ENCODE measurements at regions not wholly inside any gene's neighbourhood (a gene's known extent, or its start where the extent isn't known, plus 50 kb on each side); places are given as distances from the start of the nearest gene placed in this dataset.

DNA sequence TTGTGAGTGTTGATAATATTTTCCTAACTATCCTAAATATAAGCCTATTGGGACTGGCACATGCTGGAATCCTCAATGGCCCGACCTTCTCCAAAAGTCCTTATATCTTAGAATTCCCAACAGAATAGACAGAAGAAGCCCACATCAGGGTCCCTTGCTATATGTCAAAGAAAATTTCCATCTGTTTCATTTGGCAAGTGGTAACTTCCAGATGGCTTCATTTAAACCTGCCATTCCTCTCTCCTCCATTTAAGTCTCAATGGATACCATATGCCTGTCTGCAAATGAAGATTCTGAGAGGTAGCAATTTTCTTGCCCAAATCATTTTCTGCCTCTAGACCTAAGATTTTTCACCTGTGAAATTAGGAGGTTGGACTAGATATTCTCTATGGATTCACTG lies 73.1 kb upstream of the KCNA4 start:
- DNase-seq (ENCODE audit: low spot score) = no peak

DNA sequence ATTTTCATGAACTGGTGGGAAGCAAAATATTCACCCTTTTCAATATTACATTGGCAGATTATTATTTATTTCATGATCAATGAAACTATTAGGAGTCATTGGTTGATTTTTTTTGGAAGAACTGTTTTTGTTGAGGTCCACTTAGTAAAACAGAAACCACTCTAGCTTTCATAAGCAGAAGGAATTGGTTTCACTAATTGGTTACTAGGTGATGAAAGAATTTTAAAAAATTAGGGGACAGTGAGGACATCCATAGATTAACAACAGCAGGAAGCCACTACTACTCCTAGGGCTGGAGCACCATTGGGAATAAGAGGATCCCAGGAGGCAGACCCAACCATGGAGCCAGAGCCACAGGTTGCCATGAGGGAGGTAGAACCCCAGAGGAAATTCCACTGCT lies 74.4 kb upstream of the KCNA4 start:
- no peak for DNase-seq (ENCODE audit: low spot score)

DNA sequence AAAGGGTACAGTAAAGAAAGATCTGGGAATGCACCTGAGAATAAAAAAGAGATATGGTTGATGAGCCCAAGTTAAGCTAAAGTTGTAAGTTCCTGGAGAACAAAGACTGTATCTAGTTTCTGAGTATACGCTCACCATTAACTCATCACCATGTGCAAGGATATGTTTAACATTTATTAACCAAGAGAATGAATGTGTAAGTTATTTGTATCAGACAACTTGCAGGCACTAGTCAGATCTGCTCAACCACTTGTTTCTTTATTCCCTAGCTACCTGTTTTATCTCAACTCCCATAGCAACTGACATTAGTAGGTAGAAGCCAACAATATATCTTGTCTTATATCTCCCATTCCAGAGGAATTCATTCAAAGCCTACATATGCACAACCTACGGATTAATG lies 74.9 kb upstream of the KCNA4 start:
- DNase-seq (ENCODE audit: low spot score) = no peak

DNA sequence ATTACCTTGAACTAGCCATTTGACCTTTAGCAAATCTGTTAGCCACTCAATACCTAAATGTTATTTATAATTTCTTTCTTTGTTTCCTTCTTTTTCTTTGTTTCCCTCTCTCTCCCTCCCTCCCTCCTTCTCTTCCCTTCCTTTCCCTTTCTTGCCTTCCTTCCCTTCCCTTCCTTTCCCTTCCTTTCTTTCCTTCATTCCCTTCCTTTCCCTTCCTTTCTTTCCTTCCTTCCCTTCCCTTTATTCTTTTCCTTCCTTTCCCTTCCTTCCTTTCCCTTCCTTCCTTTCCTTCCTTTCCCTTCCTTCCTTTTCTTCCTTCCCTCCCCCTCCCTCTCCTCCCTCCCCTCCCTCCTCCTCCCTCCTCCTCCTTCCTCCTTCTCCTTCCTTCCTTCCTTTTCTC lies 75.7 kb upstream of the KCNA4 start:
- no peak for DNase-seq (ENCODE audit: low spot score)

DNA sequence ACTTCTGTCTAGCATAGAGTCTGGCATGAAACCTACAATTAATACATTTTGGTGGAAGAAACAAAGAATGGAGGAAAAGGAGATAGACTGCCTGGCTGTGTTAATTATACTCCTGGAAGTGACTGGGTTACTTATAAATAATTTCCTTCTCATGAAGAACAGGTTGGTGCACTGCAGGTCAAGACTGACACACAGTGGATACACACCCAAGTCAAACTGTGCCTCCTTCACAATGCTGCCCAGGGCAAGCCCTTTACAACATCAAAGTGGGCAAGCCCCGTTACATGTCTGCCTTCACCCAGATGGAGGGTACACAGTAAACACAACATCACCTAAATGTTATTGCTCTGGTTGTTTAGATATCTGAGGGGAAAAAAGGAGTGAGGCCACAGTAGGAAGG lies 83.7 kb upstream of the KCNA4 start:
- DNase-seq (ENCODE audit: low spot score) = no peak

DNA sequence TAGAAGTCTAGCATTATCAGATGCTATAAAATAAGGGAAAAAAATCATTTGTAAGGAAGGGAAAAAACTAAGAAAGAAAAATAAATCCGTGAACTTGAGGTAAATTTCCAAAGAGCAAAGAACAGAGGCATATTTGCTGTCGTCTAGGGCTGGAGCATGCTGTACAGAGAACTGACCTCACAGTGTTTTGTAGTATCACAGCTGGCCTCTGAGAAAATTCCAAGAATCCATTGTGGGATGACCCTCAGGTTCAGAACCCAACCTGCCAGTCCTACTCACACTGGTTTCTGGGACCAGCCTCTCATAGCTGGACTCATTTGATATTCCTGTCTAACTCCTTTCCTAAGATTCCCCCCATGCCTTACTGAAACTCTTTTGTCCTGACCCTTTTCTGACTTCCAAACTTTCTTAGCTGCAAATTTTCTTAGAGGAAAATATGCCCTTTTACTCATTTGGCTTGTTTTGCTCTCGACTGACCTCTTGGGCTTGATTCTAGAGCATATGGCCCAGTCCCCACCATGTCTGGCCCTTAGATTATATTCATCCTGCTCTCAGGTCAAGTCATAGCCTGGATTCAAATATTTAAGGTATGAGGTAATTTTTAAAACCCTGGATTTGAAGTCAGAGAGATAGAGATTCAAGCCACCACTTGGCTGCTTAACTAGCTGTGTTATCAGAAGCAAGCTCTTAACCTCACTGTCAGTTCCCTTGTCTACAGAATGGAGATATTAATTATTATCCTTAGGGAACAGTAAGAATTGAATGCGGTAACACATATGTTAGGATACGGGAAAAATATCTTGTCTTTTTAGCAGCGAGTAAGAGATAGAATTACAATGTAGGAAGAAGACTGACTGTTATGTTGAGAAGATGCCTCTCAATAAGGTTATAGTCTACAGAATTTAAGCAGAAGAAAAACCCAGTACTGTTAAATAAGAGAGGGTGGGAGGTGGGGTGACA lies 89.7 kb upstream of the KCNA4 start:
- no peak for DNase-seq (ENCODE audit: low spot score)

DNA sequence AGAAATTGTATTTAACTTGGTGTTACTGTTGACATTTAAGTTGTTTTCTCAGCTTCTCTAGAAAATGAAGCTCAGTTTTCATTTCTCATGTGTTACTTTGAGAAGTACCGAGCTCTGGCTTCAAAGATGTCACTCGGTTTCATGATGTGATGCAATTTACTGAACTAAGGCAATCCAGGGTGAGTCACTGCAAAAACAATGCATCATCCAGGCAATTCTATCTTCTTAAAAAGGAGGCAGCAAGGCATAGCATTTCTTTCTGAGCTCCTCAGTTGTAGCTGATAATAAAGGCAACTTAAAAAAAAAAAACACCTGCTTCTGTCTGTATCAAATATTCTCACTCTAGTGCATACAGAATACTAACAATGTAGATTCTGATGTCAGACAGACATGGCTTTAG lies 91.1 kb upstream of the KCNA4 start:
- no peak for DNase-seq (ENCODE audit: low spot score)

DNA sequence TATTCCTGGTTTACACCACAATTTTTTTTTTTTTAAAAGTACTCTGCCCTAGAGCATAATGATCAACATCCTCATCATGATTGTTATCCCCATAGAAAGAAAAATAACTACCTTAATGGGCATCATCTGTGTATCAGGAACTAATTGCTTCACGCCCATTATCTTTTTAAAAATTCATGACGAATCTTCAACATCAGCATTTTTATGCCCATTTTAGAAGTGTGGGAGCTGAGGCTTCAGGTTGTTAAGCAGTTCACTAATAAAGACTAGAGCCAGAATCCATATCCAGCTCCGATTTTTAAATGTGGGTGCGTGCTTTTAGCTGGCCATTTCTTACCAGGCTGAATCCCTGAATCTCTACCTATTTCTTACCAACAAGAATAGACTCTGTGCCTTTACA lies 92.9 kb upstream of the KCNA4 start:
- DNase-seq (ENCODE audit: low spot score) = no peak

DNA sequence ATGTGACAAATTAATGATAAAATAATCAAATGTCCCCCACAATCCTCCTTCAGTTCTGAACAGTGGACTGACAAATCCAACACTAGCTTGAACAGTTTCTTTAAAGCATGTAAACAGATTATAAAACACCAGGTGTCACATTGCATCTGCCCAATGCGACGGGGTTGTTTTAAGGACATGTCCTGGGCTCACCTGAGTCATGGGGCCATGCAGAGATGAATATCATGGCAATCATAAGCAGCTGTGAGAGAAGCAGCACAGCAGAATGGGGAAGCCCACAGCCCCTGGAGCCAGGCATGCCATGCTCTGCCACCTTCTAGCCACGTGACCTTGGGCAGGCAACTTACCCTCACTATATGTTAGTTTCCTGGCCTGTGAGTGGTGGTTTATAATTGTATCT lies 93.9 kb upstream of the KCNA4 start:
- DNase-seq (ENCODE audit: low spot score) = no peak

DNA sequence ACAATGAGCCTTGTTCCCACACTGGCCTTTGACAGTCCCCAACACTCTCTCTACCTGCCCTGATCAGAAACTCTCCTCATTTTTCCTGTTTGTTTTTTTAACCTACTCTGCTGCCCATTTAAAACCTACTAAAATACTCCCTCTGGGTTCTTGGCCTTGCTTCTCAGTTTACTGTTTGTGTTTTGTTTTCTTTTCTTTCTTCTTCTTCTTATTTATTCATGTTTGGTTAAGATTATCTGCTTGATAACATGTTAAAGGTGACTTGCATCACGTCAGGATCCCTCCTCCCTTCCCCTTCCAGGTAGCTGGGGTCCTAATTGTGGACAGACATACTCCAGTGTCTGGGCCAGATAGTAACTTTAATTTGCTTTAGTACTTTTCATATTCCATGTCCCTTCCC lies 95.0 kb upstream of the KCNA4 start:
- no peak for DNase-seq (ENCODE audit: low spot score)

DNA sequence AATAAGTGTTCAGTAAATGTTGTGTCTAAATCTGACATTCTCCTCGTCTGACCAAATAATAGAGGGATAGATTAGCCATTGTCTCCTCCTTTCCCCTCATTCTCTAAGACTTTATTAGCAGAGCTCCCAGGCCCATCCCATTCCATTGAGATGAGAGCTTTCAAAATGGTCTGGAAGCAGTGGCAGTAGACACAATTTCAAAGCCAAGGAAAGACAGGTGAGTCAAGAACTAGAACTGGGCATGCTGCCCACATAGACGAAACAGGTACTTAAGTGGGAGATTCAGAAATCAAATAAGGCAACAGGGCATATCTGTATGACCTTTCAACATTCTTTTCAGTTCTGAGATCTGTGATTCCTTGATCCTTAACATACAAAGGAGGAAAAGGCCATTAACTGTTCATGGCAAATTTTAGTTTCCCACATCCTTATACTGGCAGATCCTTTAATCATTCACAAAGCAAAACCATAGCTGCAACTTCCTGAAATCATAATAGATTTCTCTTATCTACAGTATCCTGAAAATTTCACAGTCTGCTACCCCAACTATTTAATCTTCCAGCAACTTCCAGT lies 96.6 kb upstream of the KCNA4 start:
- DNase-seq (ENCODE audit: low spot score) = no peak

DNA sequence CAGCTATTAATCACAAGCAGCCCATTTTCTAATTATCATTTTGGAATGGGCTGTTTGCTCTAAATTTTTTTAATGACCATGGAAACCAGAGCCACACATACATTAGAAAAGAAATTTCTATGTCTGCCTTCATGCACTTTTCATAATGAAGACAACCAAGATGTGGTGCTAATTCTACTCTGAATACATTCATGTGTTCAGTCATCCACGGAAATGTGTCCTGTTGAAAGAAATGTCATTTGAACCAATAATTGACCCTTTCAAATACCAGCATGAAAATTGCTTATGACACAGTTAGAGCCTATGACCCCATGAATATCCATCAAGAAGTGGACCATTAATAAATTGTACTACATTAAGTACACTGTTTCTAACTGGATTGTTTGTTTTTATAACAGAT lies 99.7 kb upstream of the KCNA4 start:
- no peak for DNase-seq (ENCODE audit: low spot score)

DNA sequence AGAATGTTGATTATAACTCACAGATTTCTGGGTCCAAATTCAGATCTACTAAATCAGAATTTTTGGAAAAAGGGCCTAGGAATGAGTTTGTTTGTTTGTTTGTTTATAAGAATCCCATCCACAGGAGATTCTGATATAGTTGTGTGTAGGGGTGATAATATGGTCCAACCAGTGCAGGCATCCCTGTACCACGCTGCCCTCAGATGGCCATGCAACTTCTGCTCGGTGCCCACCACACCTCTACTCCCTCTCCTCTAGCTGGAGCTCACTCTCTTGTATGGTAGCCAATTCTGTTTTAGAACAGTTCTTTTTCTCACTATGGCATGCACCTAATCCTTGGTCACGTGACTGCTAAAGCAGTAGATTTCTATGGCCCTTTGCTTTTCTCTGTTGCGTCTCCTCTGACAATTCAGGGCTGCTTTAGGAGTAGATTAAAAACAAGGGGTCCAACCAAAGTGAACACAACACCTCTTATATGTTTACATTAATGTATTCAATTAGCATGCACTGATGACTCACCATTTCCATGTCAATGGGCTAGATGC lies 103.3 kb upstream of the KCNA4 start:
- no peak for DNase-seq (ENCODE audit: low spot score)

DNA sequence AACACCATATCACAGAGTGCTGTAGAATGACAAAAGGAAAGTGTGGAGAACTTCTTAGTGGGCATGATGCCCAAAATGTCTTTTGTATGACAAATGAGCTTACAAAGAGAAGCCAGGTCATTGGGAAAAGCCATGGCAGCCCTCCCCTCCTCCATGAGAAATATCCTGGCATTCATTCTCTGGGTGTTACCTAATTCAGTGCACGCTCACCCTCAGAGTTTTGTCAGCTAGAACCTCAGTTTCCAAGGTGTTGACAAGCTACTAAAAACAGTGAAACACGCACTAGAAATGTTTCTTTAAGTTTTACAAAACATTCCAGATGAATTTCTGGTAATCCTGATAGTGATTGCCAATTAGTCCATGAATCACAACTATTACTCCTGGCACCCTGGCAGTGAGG lies 105.4 kb upstream of the FSHB start:
- DNase-seq (ENCODE audit: low spot score) = no peak

DNA sequence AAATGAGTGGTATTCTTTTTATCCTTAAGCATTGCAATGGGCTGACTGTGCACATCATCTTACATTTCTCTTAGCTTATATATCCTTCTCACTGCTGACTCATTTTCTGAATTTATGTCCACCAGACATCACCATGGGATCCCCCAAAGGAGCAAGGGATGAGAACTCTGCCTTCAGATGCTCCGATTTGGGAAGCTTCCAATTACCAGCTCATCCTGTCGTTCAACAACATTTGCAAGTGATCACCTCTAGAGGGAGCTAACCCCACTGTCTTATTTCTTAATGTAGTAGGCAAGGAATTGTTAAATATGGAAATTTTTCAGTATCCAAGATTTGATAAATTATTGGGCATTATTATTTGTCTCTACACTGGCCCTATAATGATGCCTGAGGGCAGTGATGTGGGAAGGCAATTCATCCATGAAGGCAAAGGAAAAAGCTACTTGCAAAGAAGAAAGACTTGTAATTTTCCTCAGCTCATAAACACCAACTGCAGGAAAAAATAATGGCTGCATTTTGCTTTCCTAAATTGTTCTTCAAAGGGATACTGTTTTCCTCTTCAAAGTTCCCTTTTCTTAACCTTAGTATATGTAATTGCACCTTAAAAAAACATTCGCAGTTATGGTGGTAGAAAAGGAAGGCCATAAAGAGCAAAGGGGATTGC lies 102.4 kb upstream of the FSHB start:
- peak; percentile 53 for DNase-seq (ENCODE audit: low spot score)

DNA sequence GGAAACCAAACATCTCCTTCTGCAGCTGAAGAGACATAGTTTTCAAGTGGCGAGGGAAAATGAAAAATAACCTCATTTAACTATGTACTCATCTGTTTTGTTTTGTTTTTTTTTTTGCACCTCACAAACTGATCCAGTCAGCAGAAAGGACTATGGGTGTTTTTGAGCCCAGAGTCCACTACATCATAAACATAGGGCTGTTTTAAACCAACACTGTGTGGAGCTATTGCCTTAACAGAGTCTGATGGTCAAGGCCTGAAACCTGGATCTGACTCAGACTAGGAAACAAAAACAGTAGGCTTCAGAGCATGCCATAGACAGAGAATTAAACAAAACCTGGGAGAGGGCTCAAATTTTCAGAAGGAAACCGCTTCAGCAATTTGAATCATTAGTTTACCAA lies 99.3 kb upstream of the FSHB start:
- DNase-seq (ENCODE audit: low spot score) = no peak

DNA sequence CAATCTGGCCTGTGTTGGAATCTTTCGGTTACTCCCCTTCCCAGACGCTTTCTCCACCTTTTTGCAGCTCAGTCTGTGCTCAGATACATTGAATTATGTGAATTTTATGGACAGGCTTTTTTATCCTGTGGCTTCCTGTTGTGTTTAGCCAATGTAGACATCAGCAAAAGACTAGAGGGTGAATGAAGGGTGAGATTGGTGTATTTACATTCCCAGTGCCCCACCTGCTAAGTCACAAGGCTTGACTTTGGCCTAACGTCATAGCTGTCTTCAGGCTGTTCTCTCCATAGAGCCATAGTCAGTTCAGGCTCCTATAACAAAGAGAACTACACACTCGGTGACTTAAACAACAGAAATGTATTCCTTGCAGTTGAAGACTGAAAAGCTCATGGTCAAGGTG lies 97.5 kb upstream of the FSHB start:
- DNase-seq (ENCODE audit: low spot score) = no peak

DNA sequence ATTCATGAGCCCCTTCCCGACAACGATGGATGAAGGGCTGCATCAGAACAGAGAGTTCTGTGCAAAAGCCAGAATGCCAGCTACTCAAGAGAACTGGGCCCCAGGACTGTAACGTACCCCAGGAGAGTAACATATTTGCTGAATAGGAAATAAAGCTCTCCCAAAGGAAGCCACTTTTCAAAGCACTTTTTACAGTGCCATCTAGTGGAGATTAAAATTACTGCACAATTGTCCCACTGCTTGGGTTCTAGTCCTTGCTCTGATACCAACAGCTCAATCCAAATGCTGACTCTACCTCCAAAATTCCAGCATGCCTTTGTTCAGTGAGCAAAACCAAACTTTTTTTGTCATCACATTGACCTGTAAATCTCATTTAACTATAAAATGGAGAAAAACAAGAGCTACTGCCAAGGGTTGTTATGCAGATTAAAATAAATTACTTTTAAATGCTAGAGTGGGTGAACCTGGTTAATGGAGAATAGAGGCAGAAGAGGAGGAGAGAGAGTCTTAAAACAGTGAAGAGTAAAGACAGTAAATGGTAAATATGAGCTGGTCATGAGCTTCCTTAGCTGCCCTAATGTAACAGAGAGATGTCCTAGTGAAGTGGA lies 87.6 kb upstream of the FSHB start:
- DNase-seq (ENCODE audit: low spot score) = peak; percentile 58

DNA sequence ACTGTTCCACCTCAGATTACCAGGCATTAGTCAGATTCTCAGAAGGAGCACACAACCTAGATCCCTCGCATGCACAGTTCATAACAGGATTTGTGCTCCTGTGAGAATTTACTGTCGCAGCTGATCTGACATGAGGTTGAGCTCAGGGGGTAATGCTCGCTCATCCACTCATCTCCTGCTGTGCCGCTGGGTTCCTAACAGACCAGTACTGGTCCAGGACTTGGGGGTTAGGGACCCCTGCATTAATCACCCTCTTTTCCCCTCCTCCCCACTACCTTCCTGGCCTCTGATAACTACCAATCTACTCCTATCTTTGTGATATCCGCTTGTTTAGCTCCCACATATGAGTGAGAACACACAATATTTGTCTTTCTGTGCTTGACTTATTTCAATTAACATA lies 83.5 kb upstream of the FSHB start:
- DNase-seq (ENCODE audit: low spot score) = no peak

DNA sequence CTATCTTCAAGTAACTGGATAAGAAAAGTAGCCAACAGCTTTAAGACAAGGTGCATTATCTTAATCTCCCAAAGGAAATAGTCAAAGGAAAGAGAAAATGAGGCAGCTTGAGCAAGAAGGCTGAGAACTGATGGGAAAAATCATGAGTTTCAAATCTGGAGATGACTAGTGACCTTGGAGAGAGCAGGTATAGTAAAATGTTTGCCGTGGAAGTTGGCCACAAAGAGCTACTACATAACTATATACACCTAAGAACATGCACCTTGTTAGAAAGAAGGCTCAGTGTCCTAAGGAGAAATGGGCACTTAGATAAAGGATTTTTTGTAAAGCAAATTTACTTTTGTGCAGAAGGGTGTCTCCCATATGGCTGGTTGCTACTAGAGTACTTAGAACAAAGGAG lies 80.8 kb upstream of the FSHB start:
- DNase-seq (ENCODE audit: low spot score) = no peak

DNA sequence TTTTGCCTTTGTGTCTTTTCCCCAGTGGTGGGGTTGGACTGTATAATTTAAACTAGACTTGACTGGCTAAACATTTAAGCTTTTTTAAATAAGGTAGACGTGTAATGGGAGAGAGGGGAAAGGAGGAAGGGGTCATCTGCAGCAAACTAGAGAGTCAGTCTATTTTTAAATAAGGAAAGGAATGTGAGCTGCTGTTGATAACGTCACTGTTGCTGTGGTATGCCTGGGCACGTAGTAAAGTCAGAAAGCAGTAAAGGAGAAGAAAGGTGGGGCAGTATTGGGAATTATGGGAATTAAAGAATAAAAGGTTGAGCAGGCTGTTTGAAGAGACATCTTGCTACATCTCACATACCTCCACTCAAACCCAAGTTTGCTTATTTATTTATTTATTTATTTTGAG lies 80.4 kb upstream of the FSHB start:
- DNase-seq (ENCODE audit: low spot score) = no peak

DNA sequence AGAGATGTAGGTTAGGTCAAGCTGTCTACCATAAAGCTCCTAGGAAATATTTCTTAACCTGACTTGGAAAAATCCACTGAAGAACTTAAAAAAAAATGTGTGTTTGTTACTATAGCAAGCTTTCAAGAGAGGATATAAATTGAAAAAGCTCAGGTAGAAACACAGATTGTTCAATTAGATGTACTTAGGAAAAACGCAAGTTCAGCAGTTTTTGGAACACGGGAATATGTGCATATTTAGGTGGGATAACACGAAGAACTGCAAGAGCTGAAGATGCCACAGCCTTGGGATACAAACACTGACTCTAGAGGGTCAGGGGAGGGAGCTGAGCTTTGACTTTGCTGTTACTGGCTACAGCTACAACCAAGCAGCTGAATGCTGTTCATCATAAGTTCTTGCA lies 77.8 kb upstream of the FSHB start:
- no peak for DNase-seq (ENCODE audit: low spot score)

DNA sequence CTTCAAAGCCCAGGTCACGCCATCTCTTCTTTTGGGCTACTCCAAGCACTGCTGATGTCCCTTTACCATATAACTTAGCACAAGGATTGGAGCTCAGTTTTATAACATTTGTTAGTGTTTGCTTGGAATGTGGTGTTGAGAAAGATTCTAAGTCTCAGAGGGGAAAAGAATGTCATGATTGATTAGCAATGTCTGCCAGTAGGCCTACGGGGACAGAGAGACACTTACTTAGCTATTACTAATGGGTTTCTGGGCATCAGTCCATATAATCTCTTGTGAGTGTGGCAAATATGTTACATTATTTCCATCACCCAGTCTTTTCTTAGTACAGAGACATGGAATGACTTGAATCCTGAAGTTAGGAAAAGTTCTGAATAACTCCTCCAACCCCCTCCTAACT lies 75.4 kb upstream of the FSHB start:
- DNase-seq (ENCODE audit: low spot score) = no peak

Measured in iPS-NIHi11 (cell line).